K562 (cell line): ENCODE measurements at regions not wholly inside any gene's neighbourhood (a gene's known extent, or its start where the extent isn't known, plus 50 kb on each side); places are given as distances from the start of the nearest gene placed in this dataset.

ENCODE experiments used
- FOXA1 ChIP-seq: fragments of 450-650 bp; IDR thresholded peaks from 2 replicates; pipeline ENCODE4 v1.6.1; 2016; ENCODE audit warnings: mild to moderate bottlenecking, borderline replicate concordance
- HOXB6 ChIP-seq: fragments of 250-450 bp; sonication (Bioruptor Pico); IDR thresholded peaks from 2 replicates; pipeline ENCODE4 v1.5.1; 2022; ENCODE audit warnings: mild to moderate bottlenecking, borderline replicate concordance
- RCOR1 ChIP-seq, 2 experiments: IDR thresholded peaks; 2 replicates each; pipeline ENCODE4 v1.6.1; 2012; ENCODE audit warnings: low read depth in 2 of 2, low read length in 2 of 2, borderline replicate concordance in 1 of 2, improper control_type of control experiment in 1 of 2
- ZNF316 ChIP-seq: fragments of 450-650 bp; IDR thresholded peaks from 2 replicates; pipeline ENCODE4 v1.6.1; 2016
- ZNF347 ChIP-seq: fragments of 450-650 bp; formaldehyde crosslinking; IDR thresholded peaks from 2 replicates; pipeline ENCODE4 v1.4.0; 2020; ENCODE audit warnings: low read depth, mild to moderate bottlenecking, moderate library complexity
- ZSCAN29 ChIP-seq: fragments of 450-650 bp; IDR thresholded peaks from 2 replicates; pipeline ENCODE4 v1.6.1; 2017
- TF ChIP-seq, protein P1 (sequence below): fragments of 250-450 bp; sonication (Bioruptor Pico); IDR thresholded peaks from 2 replicates; pipeline ENCODE4 v1.4.0; 2020
- TF ChIP-seq, protein P2 (sequence below): fragments of 450-650 bp; conservative IDR thresholded peaks from 2 replicates; pipeline ENCODE4 v1.6.1; 2016; ENCODE audit warnings: missing genetic modification characterization, low read depth, mild to moderate bottlenecking, missing compliant biosample characterization, moderate library complexity

DNA sequence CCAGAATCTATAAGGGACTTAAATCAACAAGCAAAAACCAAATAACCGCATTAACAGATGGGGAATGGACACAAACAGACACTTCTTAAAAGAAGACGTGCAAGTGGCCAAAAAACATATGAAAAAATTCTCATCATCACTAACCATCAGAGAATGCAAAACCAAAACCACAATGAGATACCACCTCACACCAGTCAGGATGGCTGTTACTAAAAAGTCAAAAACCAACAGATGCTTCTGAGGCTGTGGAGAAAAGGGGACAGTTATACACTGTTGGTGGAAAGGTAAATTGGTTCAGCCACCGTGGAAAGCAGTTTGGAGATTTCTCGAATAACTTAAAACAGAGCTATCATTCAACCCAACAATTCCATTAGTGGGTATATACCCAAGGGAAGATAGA is 124.9 kb upstream of the OLIG2 start (continued):
- TF ChIP-seq, protein P1, sequence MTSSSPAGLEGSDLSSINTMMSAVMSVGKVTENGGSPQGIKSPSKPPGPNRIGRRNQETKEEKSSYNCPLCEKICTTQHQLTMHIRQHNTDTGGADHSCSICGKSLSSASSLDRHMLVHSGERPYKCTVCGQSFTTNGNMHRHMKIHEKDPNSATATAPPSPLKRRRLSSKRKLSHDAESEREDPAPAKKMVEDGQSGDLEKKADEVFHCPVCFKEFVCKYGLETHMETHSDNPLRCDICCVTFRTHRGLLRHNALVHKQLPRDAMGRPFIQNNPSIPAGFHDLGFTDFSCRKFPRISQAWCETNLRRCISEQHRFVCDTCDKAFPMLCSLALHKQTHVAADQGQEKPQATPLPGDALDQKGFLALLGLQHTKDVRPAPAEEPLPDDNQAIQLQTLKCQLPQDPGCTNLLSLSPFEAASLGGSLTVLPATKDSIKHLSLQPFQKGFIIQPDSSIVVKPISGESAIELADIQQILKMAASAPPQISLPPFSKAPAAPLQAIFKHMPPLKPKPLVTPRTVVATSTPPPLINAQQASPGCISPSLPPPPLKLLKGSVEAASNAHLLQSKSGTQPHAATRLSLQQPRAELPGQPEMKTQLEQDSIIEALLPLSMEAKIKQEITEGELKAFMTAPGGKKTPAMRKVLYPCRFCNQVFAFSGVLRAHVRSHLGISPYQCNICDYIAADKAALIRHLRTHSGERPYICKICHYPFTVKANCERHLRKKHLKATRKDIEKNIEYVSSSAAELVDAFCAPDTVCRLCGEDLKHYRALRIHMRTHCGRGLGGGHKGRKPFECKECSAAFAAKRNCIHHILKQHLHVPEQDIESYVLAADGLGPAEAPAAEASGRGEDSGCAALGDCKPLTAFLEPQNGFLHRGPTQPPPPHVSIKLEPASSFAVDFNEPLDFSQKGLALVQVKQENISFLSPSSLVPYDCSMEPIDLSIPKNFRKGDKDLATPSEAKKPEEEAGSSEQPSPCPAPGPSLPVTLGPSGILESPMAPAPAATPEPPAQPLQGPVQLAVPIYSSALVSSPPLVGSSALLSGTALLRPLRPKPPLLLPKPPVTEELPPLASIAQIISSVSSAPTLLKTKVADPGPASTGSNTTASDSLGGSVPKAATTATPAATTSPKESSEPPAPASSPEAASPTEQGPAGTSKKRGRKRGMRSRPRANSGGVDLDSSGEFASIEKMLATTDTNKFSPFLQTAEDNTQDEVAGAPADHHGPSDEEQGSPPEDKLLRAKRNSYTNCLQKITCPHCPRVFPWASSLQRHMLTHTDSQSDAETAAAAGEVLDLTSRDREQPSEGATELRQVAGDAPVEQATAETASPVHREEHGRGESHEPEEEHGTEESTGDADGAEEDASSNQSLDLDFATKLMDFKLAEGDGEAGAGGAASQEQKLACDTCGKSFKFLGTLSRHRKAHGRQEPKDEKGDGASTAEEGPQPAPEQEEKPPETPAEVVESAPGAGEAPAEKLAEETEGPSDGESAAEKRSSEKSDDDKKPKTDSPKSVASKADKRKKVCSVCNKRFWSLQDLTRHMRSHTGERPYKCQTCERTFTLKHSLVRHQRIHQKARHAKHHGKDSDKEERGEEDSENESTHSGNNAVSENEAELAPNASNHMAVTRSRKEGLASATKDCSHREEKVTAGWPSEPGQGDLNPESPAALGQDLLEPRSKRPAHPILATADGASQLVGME = no peak
- TF ChIP-seq HOXB6 (CRISPR knock-in tag) (no peak), FOXA1 (no peak), ZSCAN29 (no peak), ZNF347 (CRISPR knock-in tag) (no peak), RCOR1 (IDR thresholded peaks at IDR 0.05; ENCODE audit: borderline replicate concordance in 1 of 2, low read depth in 2 of 2, low read length in 2 of 2) (no peak), ZNF316 (no peak)
- TF ChIP-seq, protein P2, sequence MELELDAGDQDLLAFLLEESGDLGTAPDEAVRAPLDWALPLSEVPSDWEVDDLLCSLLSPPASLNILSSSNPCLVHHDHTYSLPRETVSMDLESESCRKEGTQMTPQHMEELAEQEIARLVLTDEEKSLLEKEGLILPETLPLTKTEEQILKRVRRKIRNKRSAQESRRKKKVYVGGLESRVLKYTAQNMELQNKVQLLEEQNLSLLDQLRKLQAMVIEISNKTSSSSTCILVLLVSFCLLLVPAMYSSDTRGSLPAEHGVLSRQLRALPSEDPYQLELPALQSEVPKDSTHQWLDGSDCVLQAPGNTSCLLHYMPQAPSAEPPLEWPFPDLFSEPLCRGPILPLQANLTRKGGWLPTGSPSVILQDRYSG (tag) = no peak
